SH-SY5Y (cell line): ENCODE measurements at regions not wholly inside any gene's neighbourhood (a gene's known extent, or its start where the extent isn't known, plus 50 kb on each side); places are given as distances from the start of the nearest gene placed in this dataset.

Experiments used
- GATA2 ChIP-seq: IDR thresholded peaks from 2 replicates; pipeline ENCODE4 v1.6.1; 2011; ENCODE audit warnings: mild to moderate bottlenecking, low read depth, low read length
- GATA3 ChIP-seq: IDR thresholded peaks from 2 replicates; pipeline ENCODE4 v1.6.1; 2011; ENCODE audit warnings: low read depth, mild to moderate bottlenecking, low read length, moderate library complexity

DNA sequence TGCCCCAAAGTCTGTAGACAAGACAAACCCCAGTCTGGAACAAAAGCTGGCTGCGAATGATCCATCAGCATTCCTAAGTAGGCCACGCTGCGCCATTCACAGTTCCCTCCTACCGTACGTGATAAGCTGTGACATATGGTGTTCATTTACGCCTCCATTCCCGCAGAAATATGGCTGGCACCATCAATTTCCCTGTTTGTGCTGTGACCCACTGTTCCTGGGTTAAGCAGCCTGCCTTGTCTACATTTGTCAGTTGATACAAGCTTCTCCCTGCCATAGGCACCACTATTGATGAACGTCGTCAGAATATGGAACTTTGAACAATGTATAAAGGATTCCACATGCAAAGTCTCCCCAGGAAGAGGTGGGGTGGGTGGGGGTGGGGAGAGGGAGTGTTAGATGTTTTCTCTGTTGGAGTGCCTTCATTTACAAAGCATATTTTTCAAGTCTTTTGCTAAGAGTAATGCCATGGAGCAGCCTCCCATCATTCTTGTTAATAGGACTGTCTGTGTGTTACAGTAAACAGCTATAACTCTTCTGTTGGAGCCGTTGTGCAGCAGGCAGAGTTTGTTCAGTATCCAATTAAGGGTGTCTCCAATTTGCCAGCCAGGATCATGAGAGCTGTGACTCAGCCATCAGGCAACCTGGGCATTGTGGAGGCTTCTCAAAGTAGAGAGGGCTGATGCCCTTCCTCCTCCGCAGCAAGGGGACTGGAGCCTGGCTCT, 294.6 kb downstream of the TMEM114 start:
- TF ChIP-seq GATA3 (no peak), GATA2 (no peak)

GRCh38 chr16:8293413-8293812, 296.9 kb downstream of the TMEM114 start:
- no peak for TF ChIP-seq GATA3
- TF ChIP-seq GATA2, result no peak

DNA sequence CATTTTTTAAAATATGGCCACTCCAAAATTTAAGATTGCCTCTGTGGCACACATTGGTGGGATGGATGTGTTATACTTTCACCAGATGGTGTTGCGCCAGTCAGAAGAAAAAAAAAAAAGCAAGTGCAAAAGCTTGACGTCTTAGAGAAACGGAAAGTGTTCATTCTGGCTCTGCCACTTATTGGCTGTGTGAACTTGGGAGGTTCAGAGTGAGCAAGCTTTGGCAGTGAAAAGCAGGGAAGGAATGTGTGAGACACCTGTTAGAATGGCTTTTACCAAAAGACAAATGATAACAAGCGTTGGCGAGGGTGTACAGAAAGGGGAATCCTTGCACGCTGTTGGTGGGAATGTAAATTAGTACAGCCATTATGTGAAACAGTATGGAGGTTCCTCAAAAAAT, 298.0 kb downstream of the TMEM114 start:
- TF ChIP-seq GATA2 (no peak), GATA3 (no peak)

DNA sequence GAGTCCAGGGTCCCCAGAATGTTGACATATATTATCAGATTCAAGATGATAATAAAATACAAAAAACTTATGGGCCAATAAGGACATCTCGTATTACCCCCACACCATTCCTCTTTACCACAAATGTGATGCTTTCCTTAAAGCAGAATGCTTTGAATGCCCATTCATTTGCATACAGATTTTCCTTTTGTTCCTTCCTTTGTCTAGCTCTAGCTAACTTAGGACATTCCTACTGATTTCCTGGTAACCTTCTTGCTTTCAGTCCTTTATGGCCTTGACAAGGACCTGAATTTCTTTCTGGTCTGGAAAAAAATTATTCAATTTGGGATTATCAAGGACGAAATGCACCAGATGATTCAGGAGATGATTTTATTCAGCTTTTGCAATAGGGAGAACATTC, 304.0 kb downstream of the TMEM114 start:
- no peak for TF ChIP-seq GATA2
- no peak for TF ChIP-seq GATA3

GRCh38 chr16:8283195-8283594, 307.1 kb downstream of the TMEM114 start:
- TF ChIP-seq GATA3, result no peak
- TF ChIP-seq GATA2, result no peak

GRCh38 chr16:8278031-8278580, 312.2 kb downstream of the TMEM114 start:
- TF ChIP-seq GATA3 (no peak), GATA2 (no peak)

GRCh38 chr16:8271344-8271743, 319.0 kb downstream of the TMEM114 start:
- TF ChIP-seq GATA3 (no peak), GATA2 (no peak)

GRCh38 chr16:8262299-8262698, 328.0 kb downstream of the TMEM114 start:
- TF ChIP-seq GATA2 (no peak), GATA3 (no peak)

DNA sequence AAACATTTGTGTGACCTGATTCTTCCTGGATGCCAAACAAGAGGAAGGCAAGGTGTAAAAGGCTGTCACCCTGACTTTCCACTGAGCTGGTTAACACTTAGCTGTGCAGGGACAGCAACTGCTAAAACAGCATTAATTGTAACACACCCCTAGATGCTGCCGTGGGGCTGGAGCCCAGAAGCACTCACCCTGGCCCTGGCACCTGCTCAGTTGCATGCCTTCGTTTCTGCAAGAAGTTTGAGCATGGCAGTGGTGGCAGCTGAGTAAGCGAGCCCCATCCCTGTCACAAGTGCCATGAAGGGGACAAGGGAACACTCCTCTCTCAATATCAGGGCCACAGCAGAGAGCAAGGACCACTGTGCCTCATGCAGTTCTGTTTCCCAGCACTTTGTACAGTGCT, 330.2 kb downstream of the TMEM114 start:
- TF ChIP-seq GATA2 (no peak), GATA3 (no peak)

- TF ChIP-seq GATA3, result no peak
- no peak for TF ChIP-seq GATA2
Measured at GRCh38 chr16:8258523-8258922, 331.8 kb downstream of the TMEM114 start.

GRCh38 chr16:8257561-8257960, 332.8 kb downstream of the TMEM114 start:
- TF ChIP-seq GATA3 (no peak), GATA2 (no peak)

GRCh38 chr16:8254405-8254804, 335.9 kb downstream of the TMEM114 start:
- TF ChIP-seq GATA2, result no peak
- TF ChIP-seq GATA3, result no peak

GRCh38 chr16:8253718-8254117, 336.6 kb downstream of the TMEM114 start:
- TF ChIP-seq GATA2 (no peak), GATA3 (no peak)

GRCh38 chr16:8251727-8252126, 338.6 kb downstream of the TMEM114 start:
- no peak for TF ChIP-seq GATA3
- TF ChIP-seq GATA2, result no peak

- TF ChIP-seq GATA3, result no peak
- no peak for TF ChIP-seq GATA2
Measured at GRCh38 chr16:8251298-8251697, 339.0 kb downstream of the TMEM114 start.
